ENCODE measurements at regions not wholly inside any gene's neighbourhood (a gene's known extent, or its start where the extent isn't known, plus 50 kb on each side); places are given as distances from the start of the nearest gene placed in this dataset.
"Not testable (repeated sequence)": the region's sequence is repeated elsewhere in the genome, so short reads cannot be mapped to it uniquely, and the experiment has no call there.

GRCh38 chr15:46059921-46060594, 425.2 kb downstream of the SQOR start:
- Histone ChIP-seq H3K9me3 (ENCODE audit: control insufficient read depth in 3 of 3, low read length in 3 of 3) (no peaks in the 10 kb centered on the region), H3K9ac (ENCODE audit: low read depth in 1 of 3, low read length in 3 of 3) (no peak overlapping the region), H3K36me3 (ENCODE audit: control insufficient read depth in 3 of 3, insufficient read depth in 3 of 3, low read length in 3 of 3) (no peaks in the 10 kb centered on the region), H3K27me3 (ENCODE audit: control insufficient read depth in 3 of 3, insufficient read depth in 3 of 3, low read length in 3 of 3) (no peaks in the 10 kb centered on the region), H3K4me3 (ENCODE audit: low read length in 3 of 3) (no peak overlapping the region), H3K27ac (ENCODE audit: low read depth, low read length) (no peak overlapping the region), H3K4me1 (ENCODE audit: control insufficient read depth in 3 of 3, insufficient read depth in 3 of 3, low read length in 3 of 3) (peaks cover 0 to 3% (median 0%) of the 10 kb centered on the region in 3 donors)

DNA sequence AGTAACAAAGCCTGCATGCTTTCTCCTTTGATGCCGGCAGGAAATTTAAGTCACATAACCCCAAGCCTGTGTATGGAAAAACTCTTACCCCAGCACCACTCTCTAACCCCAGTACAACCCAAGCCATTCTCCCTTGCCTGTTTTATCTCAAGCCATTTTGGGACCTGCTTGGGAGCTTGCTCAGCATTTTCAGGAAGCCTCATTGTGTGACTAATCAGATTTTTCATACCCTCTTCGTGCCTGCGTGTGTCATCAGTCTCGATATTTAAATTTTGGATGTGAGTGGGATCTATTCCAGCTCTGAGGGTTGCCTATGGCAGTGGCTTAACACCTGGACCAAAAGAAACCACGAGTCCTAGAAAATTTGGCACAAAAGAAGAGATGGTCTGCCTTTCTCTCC, 426.2 kb downstream of the SQOR start:
- Histone ChIP-seq H3K27ac (ENCODE audit: low read depth, low read length) (no peak overlapping the region), H3K9ac (ENCODE audit: low read depth in 1 of 3, low read length in 3 of 3) (no peak overlapping the region), H3K36me3 (ENCODE audit: control insufficient read depth in 3 of 3, insufficient read depth in 3 of 3, low read length in 3 of 3) (no peaks in the 10 kb centered on the region), H3K4me1 (ENCODE audit: control insufficient read depth in 3 of 3, insufficient read depth in 3 of 3, low read length in 3 of 3) (peaks cover 0 to 3% (median 0%) of the 10 kb centered on the region in 3 donors), H3K9me3 (ENCODE audit: control insufficient read depth in 3 of 3, low read length in 3 of 3) (no peaks in the 10 kb centered on the region), H3K27me3 (ENCODE audit: control insufficient read depth in 3 of 3, insufficient read depth in 3 of 3, low read length in 3 of 3) (no peaks in the 10 kb centered on the region), H3K4me3 (ENCODE audit: low read length in 3 of 3) (no peak overlapping the region)

DNA sequence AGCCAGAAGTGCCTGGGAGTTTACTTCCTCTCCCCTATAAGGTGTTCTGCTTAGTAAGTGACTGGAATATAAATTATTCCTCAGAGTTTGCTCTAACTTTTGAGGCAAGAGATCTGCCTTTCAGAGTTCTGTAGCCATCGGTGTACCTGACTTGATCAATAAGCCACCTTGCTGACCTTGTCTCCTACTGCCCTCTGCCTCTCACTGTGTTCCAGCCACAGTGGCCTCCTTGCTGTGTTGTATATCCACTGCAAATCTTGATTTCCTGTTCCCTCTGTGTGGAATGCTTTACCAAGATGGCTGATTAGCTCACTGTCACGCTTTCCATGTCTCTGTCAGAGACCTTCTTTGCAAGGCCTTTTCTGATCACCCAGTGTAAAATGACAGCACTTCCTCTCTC, 442.4 kb downstream of the SQOR start:
- Histone ChIP-seq H3K27ac (ENCODE audit: low read depth, low read length) (no peak overlapping the region), H3K36me3 (ENCODE audit: control insufficient read depth in 3 of 3, insufficient read depth in 3 of 3, low read length in 3 of 3) (no peaks in the 10 kb centered on the region), H3K4me3 (ENCODE audit: low read length in 3 of 3) (no peak overlapping the region), H3K4me1 (ENCODE audit: control insufficient read depth in 3 of 3, insufficient read depth in 3 of 3, low read length in 3 of 3) (peaks cover 0 to 6% (median 2%) of the 10 kb centered on the region in 3 donors), H3K9me3 (ENCODE audit: control insufficient read depth in 3 of 3, low read length in 3 of 3) (no peaks in the 10 kb centered on the region), H3K27me3 (ENCODE audit: control insufficient read depth in 3 of 3, insufficient read depth in 3 of 3, low read length in 3 of 3) (no peaks in the 10 kb centered on the region), H3K9ac (ENCODE audit: low read depth in 1 of 3, low read length in 3 of 3) (no peak overlapping the region)

DNA sequence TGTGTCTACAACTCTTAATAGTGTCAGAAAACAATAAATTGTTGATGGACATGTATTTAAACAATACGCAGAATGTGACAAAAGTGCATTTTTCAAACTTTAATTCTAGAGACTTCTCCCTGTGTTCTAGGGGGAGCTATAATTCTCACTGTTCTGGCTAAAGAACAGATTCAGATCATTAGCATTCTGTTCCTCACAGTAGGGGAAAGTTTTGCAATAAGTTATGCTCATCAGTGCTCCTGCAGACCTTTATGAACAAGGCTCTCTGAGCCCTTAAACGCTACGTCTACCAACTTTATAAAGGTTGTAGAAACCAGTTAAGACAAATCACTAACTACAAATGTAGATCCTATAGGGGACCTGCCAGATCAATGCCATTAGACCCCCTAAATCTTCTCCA, 444.2 kb downstream of the SQOR start:
- Histone ChIP-seq H3K9me3 (ENCODE audit: control insufficient read depth in 3 of 3, low read length in 3 of 3) (no peaks in the 10 kb centered on the region), H3K27me3 (ENCODE audit: control insufficient read depth in 3 of 3, insufficient read depth in 3 of 3, low read length in 3 of 3) (no peaks in the 10 kb centered on the region), H3K9ac (ENCODE audit: low read depth in 1 of 3, low read length in 3 of 3) (no peak overlapping the region), H3K4me1 (ENCODE audit: control insufficient read depth in 3 of 3, insufficient read depth in 3 of 3, low read length in 3 of 3) (peaks cover 0 to 6% (median 2%) of the 10 kb centered on the region in 3 donors), H3K4me3 (ENCODE audit: low read length in 3 of 3) (no peak overlapping the region), H3K36me3 (ENCODE audit: control insufficient read depth in 3 of 3, insufficient read depth in 3 of 3, low read length in 3 of 3) (no peaks in the 10 kb centered on the region), H3K27ac (ENCODE audit: low read depth, low read length) (no peak overlapping the region)

DNA sequence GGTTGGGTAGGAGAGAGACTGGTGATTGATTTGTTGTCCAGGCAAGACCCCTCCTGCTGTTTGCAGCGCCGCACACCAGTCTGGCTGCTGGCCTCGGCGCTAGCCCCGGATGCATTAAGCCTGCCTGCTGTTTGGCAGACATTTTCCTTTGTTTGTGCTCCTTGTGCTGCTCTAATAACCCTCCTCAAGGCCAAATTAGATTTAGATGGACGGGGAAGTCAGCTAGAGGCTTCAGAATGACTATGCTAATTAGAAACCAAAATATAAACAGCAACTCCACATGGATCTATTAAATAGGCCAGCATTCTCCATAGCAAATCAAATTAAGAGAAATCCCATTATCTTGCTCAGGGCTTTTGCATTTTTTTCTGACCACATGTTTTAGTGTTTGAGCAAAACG, 445.2 kb downstream of the SQOR start:
- Histone ChIP-seq H3K4me1 (ENCODE audit: control insufficient read depth in 3 of 3, insufficient read depth in 3 of 3, low read length in 3 of 3) (peaks cover 0 to 6% (median 2%) of the 10 kb centered on the region in 3 donors), H3K9me3 (ENCODE audit: control insufficient read depth in 3 of 3, low read length in 3 of 3) (no peaks in the 10 kb centered on the region), H3K4me3 (ENCODE audit: low read length in 3 of 3) (no peak overlapping the region), H3K9ac (ENCODE audit: low read depth in 1 of 3, low read length in 3 of 3) (no peak overlapping the region), H3K27me3 (ENCODE audit: control insufficient read depth in 3 of 3, insufficient read depth in 3 of 3, low read length in 3 of 3) (no peaks in the 10 kb centered on the region), H3K27ac (ENCODE audit: low read depth, low read length) (no peak overlapping the region), H3K36me3 (ENCODE audit: control insufficient read depth in 3 of 3, insufficient read depth in 3 of 3, low read length in 3 of 3) (no peaks in the 10 kb centered on the region)

GRCh38 chr15:46088486-46089445, 453.9 kb downstream of the SQOR start:
- Histone ChIP-seq H3K27ac (ENCODE audit: low read depth, low read length) (no peak overlapping the region), H3K27me3 (ENCODE audit: control insufficient read depth in 3 of 3, insufficient read depth in 3 of 3, low read length in 3 of 3) (no peaks in the 10 kb centered on the region), H3K4me1 (ENCODE audit: control insufficient read depth in 3 of 3, insufficient read depth in 3 of 3, low read length in 3 of 3) (no peaks in the 10 kb centered on the region), H3K9ac (ENCODE audit: low read depth in 1 of 3, low read length in 3 of 3) (no peak overlapping the region), H3K36me3 (ENCODE audit: control insufficient read depth in 3 of 3, insufficient read depth in 3 of 3, low read length in 3 of 3) (no peaks in the 10 kb centered on the region), H3K4me3 (ENCODE audit: low read length in 3 of 3) (no peak overlapping the region), H3K9me3 (ENCODE audit: control insufficient read depth in 3 of 3, low read length in 3 of 3) (no peaks in the 10 kb centered on the region)

- Histone ChIP-seq H3K4me3 (ENCODE audit: low read length in 3 of 3) (no peak overlapping the region), H3K9ac (ENCODE audit: low read depth in 1 of 3, low read length in 3 of 3) (no peak overlapping the region), H3K9me3 (ENCODE audit: control insufficient read depth in 3 of 3, low read length in 3 of 3) (no peaks in the 10 kb centered on the region), H3K36me3 (ENCODE audit: control insufficient read depth in 3 of 3, insufficient read depth in 3 of 3, low read length in 3 of 3) (no peaks in the 10 kb centered on the region), H3K4me1 (ENCODE audit: control insufficient read depth in 3 of 3, insufficient read depth in 3 of 3, low read length in 3 of 3) (no peaks in the 10 kb centered on the region), H3K27ac (ENCODE audit: low read depth, low read length) (no peak overlapping the region), H3K27me3 (ENCODE audit: control insufficient read depth in 3 of 3, insufficient read depth in 3 of 3, low read length in 3 of 3) (no peaks in the 10 kb centered on the region)
Measured at GRCh38 chr15:46089467-46089935, 454.7 kb downstream of the SQOR start.

- no peak overlapping the region for H3K4me3 ChIP-seq (ENCODE audit: low read length in 3 of 3)
- no peaks in the 10 kb centered on the region for H3K27me3 ChIP-seq (ENCODE audit: control insufficient read depth in 3 of 3, insufficient read depth in 3 of 3, low read length in 3 of 3)
- no peak overlapping the region for H3K27ac ChIP-seq (ENCODE audit: low read depth, low read length)
- H3K9me3 ChIP-seq (ENCODE audit: control insufficient read depth in 3 of 3, low read length in 3 of 3) = no peaks in the 10 kb centered on the region
- H3K36me3 ChIP-seq (ENCODE audit: control insufficient read depth in 3 of 3, insufficient read depth in 3 of 3, low read length in 3 of 3) = no peaks in the 10 kb centered on the region
- no peak overlapping the region for H3K9ac ChIP-seq (ENCODE audit: low read depth in 1 of 3, low read length in 3 of 3)
- no peaks in the 10 kb centered on the region for H3K4me1 ChIP-seq (ENCODE audit: control insufficient read depth in 3 of 3, insufficient read depth in 3 of 3, low read length in 3 of 3)
Measured at GRCh38 chr15:46091860-46092450, 457.1 kb downstream of the SQOR start.

DNA sequence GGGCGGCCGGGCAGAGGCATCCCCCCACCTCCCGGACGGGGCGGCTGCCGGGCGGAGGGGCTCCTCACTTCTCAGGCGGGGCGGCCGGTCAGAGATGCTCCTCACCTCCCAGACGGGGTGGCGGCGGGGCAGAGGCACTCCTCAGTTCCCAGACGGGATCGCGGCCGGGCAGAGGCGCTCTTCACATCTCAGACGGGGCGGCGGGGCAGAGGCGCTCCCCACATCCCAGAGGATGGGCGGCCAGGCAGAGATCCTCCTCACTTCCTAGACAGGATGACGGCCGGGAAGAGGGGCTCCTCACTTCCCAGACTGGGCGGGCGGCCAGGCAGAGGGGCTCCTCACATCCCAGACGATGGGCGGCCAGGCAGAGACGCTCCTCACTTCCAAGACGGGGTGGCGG, 463.2 kb downstream of the SQOR start:
- H3K9ac ChIP-seq (ENCODE audit: low read depth in 1 of 3, low read length in 3 of 3) = not testable (repeated sequence)

DNA sequence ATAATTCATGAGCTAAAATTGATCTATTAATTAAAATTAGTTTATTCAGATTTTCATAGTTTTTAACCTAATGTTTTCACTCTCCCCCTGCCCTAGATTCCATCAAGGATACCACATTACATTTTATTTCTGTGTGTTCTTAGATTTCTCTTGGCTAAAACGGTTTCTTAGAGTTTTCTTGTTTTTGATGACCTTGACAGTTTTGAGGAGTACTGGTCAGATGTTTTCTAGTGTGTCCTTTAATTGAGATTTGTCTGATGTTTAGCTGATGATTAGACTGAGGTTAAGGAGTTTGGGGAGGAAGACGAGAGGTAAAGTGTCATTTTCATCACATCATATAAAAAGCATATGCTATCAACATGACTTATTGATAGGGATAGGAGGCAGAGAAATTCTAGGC, 475.9 kb downstream of the SQOR start:
- H3K36me3 ChIP-seq (ENCODE audit: control insufficient read depth in 3 of 3, insufficient read depth in 3 of 3, low read length in 3 of 3) = no peaks in the 10 kb centered on the region
- H3K27me3 ChIP-seq (ENCODE audit: control insufficient read depth in 3 of 3, insufficient read depth in 3 of 3, low read length in 3 of 3) = no peaks in the 10 kb centered on the region
- H3K9ac ChIP-seq (ENCODE audit: low read depth in 1 of 3, low read length in 3 of 3) = no peak overlapping the region
- H3K4me3 ChIP-seq (ENCODE audit: low read length in 3 of 3) = no peak overlapping the region
- H3K9me3 ChIP-seq (ENCODE audit: control insufficient read depth in 3 of 3, low read length in 3 of 3) = no peaks in the 10 kb centered on the region
- H3K4me1 ChIP-seq (ENCODE audit: control insufficient read depth in 3 of 3, insufficient read depth in 3 of 3, low read length in 3 of 3) = no peaks in the 10 kb centered on the region
- H3K27ac ChIP-seq (ENCODE audit: low read depth, low read length) = no peak overlapping the region

More for the DNA sequence above, 463.2 kb downstream of the SQOR start:
- not testable (repeated sequence) for H3K27ac ChIP-seq (ENCODE audit: low read depth, low read length); H3K9me3 ChIP-seq (ENCODE audit: control insufficient read depth in 3 of 3, low read length in 3 of 3); H3K4me1 ChIP-seq (ENCODE audit: control insufficient read depth in 3 of 3, insufficient read depth in 3 of 3, low read length in 3 of 3); H3K36me3 ChIP-seq (ENCODE audit: control insufficient read depth in 3 of 3, insufficient read depth in 3 of 3, low read length in 3 of 3); H3K27me3 ChIP-seq (ENCODE audit: control insufficient read depth in 3 of 3, insufficient read depth in 3 of 3, low read length in 3 of 3); H3K4me3 ChIP-seq (ENCODE audit: low read length in 3 of 3)
